GM12878 (cell line): ENCODE measurements at regions not wholly inside any gene's neighbourhood (a gene's known extent, or its start where the extent isn't known, plus 50 kb on each side); places are given as distances from the start of the nearest gene placed in this dataset.

Experiments
- ATAC-seq: fragments of 200-7000 bp; cut with Tn5 transposase; 3 replicates; pipeline ENCODE4 v1.9.1; 2020; ENCODE audit warnings: mild to moderate bottlenecking, moderate library complexity
- BruUV-seq: library from RNA; stranded (reverse); fragments of 400-500 nt; replicated peaks from 2 replicates; lab custom pipeline; 2021; lab: Mats Ljungman, UMichigan
- CTCF ChIA-PET: fragments of 300-600 bp; sonication (Branson Sonifier 250); formaldehyde crosslinking; extraction: SDS; loops from one replicate; lab custom pipeline; 2021; ENCODE audit warnings: inconsistent platforms; lab: Yijun Ruan, JAX
- POLR2A ChIA-PET: fragments of 350-600 bp; formaldehyde crosslinking; extraction: SDS; loops from one replicate; lab custom pipeline; 2021; ENCODE audit warnings: inconsistent platforms; lab: Charles Lee
- RAD21 ChIA-PET: fragments of 300-600 bp; sonication (Branson Sonifier 250); formaldehyde crosslinking; loops from one replicate; lab custom pipeline; 2023; ENCODE audit warnings: antibody characterized with exemption; ENCODE audit not compliant: unreplicated experiment; lab: Charles Lee
- SMC1A ChIA-PET: fragments of 300-600 bp; sonication (Branson Sonifier 250); formaldehyde crosslinking; loops from one replicate; lab custom pipeline; 2023; ENCODE audit not compliant: unreplicated experiment, uncharacterized antibody; lab: Charles Lee
- DNase-seq: peaks from one replicate; pipeline ENCODE4 v3.0.0-alpha.2; 2011; ENCODE audit warnings: low read depth, low spot score
- FAIRE-seq: peaks from 3 replicates; lab custom pipeline; 2011; peaks lifted over from hg19 to GRCh38; lab: Jason Lieb, UNC
- H2AFZ ChIP-seq: 2 replicates; pipeline ENCODE4 v1.6.0; 2011; ENCODE audit warnings: low read depth, low read length, control low read depth; ENCODE audit not compliant: control insufficient read depth
- H3K27ac ChIP-seq: 2 replicates; pipeline ENCODE4 v1.5.1; 2011; ENCODE audit warnings: control low read depth; ENCODE audit not compliant: control insufficient read depth, insufficient read depth
- H3K27me3 ChIP-seq, 2 experiments: replicated peaks in 1 of 2; 2 replicates each; pipeline versions ENCODE4 v1.6.0 to v1.6.1; 2011; ENCODE audit warnings: low read length in 1 of 2; ENCODE audit not compliant: control insufficient read depth in 2 of 2, insufficient read depth in 2 of 2
- H3K36me3 ChIP-seq, 2 experiments: 2 replicates each; pipeline ENCODE4 v1.5.1; 2011; ENCODE audit warnings: low read length in 1 of 2; ENCODE audit not compliant: control insufficient read depth in 2 of 2, insufficient read depth in 2 of 2
- H3K4me1 ChIP-seq: 2 replicates; pipeline ENCODE4 v1.6.1; 2011; ENCODE audit warnings: mild to moderate bottlenecking, low read length, moderate library complexity, mixed read lengths; ENCODE audit not compliant: control insufficient read depth, insufficient read depth
- H3K4me2 ChIP-seq: 2 replicates; pipeline ENCODE4 v1.6.0; 2011; ENCODE audit warnings: control low read depth; ENCODE audit not compliant: control insufficient read depth, insufficient read depth
- H3K4me3 ChIP-seq: fragments of 200-600 bp; sonication (generic); 2 replicates; pipeline ENCODE4 v1.5.1; 2016
- H3K79me2 ChIP-seq: 2 replicates; pipeline ENCODE4 v1.6.0; 2011; ENCODE audit warnings: low read length; ENCODE audit not compliant: control insufficient read depth, insufficient read depth
- H3K9ac ChIP-seq: 2 replicates; pipeline ENCODE4 v1.8.0; 2011; ENCODE audit warnings: low read length, control low read depth, mixed read lengths; ENCODE audit not compliant: control insufficient read depth, insufficient read depth
- H3K9me3 ChIP-seq: replicated peaks from 3 replicates; pipeline ENCODE4 v1.5.1; 2011; ENCODE audit warnings: mild to moderate bottlenecking, low read length; ENCODE audit not compliant: control insufficient read depth, insufficient read depth
- H4K20me1 ChIP-seq: 2 replicates; pipeline ENCODE4 v1.6.0; 2011; ENCODE audit not compliant: control insufficient read depth, insufficient read depth
- ASH2L ChIP-seq: fragments of 300-600, 200-600 bp; sonication (generic); IDR thresholded peaks from 2 replicates; pipeline ENCODE4 v1.6.1; 2017; ENCODE audit warnings: low read depth, mild to moderate bottlenecking, borderline replicate concordance
- ATF7 ChIP-seq: fragments of 450-650 bp; IDR thresholded peaks from 2 replicates; pipeline ENCODE4 v1.6.1; 2016; ENCODE audit warnings: low read depth, mild to moderate bottlenecking
- BHLHE40 ChIP-seq, 2 experiments: fragments of 450-650 bp in 1 of 2; IDR thresholded peaks; 2 replicates each; pipeline ENCODE4 v1.6.1; 2011 to 2017; ENCODE audit warnings: low read depth in 2 of 2, borderline replicate concordance in 1 of 2, improper control_type of control experiment in 1 of 2, low read length in 1 of 2, mild to moderate bottlenecking in 1 of 2
- BRCA1 ChIP-seq: IDR thresholded peaks from 2 replicates; pipeline ENCODE4 v1.6.1; 2011; ENCODE audit warnings: low read depth, low read length, improper control_type of control experiment
- CHD4 ChIP-seq: fragments of 200-600 bp; sonication (generic); IDR thresholded peaks from 2 replicates; pipeline ENCODE4 v1.6.1; 2016; ENCODE audit warnings: mild to moderate bottlenecking
- GATAD2B ChIP-seq: fragments of 450-650 bp; conservative IDR thresholded peaks from 2 replicates; pipeline ENCODE4 v1.6.1; 2017; ENCODE audit warnings: low read depth, mild to moderate bottlenecking, moderate library complexity
- IKZF1 ChIP-seq: fragments of 450-650 bp; conservative IDR thresholded peaks from 2 replicates; pipeline ENCODE4 v1.6.1; 2017; ENCODE audit warnings: antibody characterized with exemption, mild to moderate bottlenecking
- KDM1A ChIP-seq: fragments of 200-600 bp; sonication (generic); IDR thresholded peaks from 2 replicates; pipeline ENCODE4 v1.6.1; 2016; ENCODE audit warnings: borderline replicate concordance
- MTA2 ChIP-seq: fragments of 450-650 bp; IDR thresholded peaks from 2 replicates; pipeline ENCODE4 v1.6.1; 2016; ENCODE audit warnings: low read depth, mild to moderate bottlenecking, moderate library complexity
- MXI1 ChIP-seq: fragments of 150-350 bp; IDR thresholded peaks from 2 replicates; pipeline ENCODE4 v1.6.1; 2011; ENCODE audit warnings: low read depth, mild to moderate bottlenecking, inconsistent platforms, low read length, improper control_type of control experiment
- NFIC ChIP-seq: IDR thresholded peaks from 2 replicates; pipeline ENCODE4 v1.6.1; 2012; ENCODE audit warnings: low read depth, mild to moderate bottlenecking, inconsistent platforms, low read length, moderate library complexity
- NFYA ChIP-seq: IDR thresholded peaks from 2 replicates; pipeline ENCODE4 v1.6.1; 2011; ENCODE audit warnings: low read depth, mild to moderate bottlenecking, low read length, improper control_type of control experiment, borderline replicate concordance
- NR2F1 ChIP-seq: fragments of 450-650 bp; conservative IDR thresholded peaks from 2 replicates; pipeline ENCODE4 v1.6.1; 2017; ENCODE audit warnings: mild to moderate bottlenecking
- POLR2AphosphoS2 ChIP-seq: IDR thresholded peaks from 2 replicates; pipeline ENCODE4 v1.6.1; 2011; ENCODE audit warnings: low read depth, mild to moderate bottlenecking, low read length, improper control_type of control experiment, moderate library complexity
- POU2F2 ChIP-seq: IDR thresholded peaks from 3 replicates; pipeline ENCODE4 v1.6.1; 2011; ENCODE audit warnings: low read depth, mild to moderate bottlenecking, low read length, borderline replicate concordance
- RCOR1 ChIP-seq: conservative IDR thresholded peaks from 2 replicates; pipeline ENCODE4 v1.6.1; 2012; ENCODE audit warnings: low read depth, low read length, improper control_type of control experiment
- SP1 ChIP-seq: IDR thresholded peaks from one replicate; pipeline ENCODE4 v1.6.1; 2011; ENCODE audit warnings: low read depth, low read length
- WGBS: methylation state at CpG from one replicate; pipeline ENCODE4 v1.1.6; 2016; ENCODE audit warnings: low lambda C conversion rate; ENCODE audit not compliant: insufficient replicate concordance, insufficient coverage; ENCODE audit errors: missing lambda C conversion rate; 5-methylcytosine and 5-hydroxymethylcytosine counted together
- in situ Hi-C: fragments of 300-500 bp; cut with MboI; formaldehyde crosslinking; loops from 9 replicates; pipeline ENCODE4 v1.14.3; 2018; ENCODE audit warnings: mixed read lengths
- intact Hi-C: fragments of 100-400 bp; cut with micrococcal nuclease; formaldehyde crosslinking; loops from one replicate; pipeline ENCODE4 v1.14.2; 2022; ENCODE audit not compliant: unreplicated experiment
- TF ChIP-seq, protein P1 (sequence below): IDR thresholded peaks from 2 replicates; pipeline ENCODE4 v1.6.1; 2012; ENCODE audit warnings: low read depth, low read length, improper control_type of control experiment
- TF ChIP-seq, protein P2 (sequence below): IDR thresholded peaks from 2 replicates; pipeline ENCODE4 v1.6.1; 2011; ENCODE audit warnings: low read depth, low read length, improper control_type of control experiment, borderline replicate concordance
- TF ChIP-seq, protein P3 (sequence below): fragments of 450-650 bp; IDR thresholded peaks from 2 replicates; pipeline ENCODE4 v1.6.1; 2016; ENCODE audit warnings: mild to moderate bottlenecking, moderate library complexity, borderline replicate concordance

DNA sequence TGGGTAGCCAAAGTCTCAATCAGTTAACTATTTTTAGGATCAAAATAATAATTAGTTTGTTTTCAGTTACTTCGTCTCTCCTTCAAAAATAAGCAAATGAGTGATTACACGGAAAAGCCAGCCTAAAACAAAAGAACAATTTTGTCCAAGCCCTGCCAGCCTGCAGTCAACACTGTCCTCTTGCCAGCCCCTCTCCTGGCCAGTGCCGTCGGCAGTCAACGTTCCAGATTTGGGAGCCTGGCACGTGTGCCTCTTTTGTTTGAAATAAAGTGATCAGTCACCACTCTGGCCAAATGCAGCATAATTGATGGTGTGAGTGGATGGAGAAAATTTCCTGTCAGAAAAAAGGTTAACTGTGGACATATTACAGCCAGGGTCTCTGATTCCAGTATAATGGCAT lies 260.6 kb upstream of the SKOR2 start (continued):
- no peak for TF ChIP-seq GATAD2B
- TF ChIP-seq MXI1 = no peak
- no peak for TF ChIP-seq ATF7
- TF ChIP-seq, protein P1, sequence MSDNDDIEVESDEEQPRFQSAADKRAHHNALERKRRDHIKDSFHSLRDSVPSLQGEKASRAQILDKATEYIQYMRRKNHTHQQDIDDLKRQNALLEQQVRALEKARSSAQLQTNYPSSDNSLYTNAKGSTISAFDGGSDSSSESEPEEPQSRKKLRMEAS = no peak

DNA sequence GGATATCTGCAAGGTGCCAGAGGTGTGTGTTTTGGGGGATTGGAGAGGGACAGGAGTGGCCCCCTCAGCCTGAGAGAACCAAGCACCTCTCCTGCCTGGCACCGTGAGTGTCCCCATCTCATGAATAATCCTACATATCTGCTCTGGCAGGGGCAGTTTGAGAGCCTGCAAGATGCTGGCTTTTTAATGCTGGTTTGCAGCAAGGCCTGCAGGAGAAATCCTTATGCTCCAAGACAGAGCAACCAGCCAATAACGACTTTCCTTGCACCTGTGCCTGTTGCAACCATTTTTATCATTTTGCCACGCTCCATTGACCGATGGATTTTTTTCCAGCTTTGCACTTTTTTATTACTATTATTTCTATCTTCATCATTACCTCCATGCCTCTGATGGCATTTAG lies 259.4 kb upstream of the SKOR2 start:
- H3K4me2 ChIP-seq = no peak overlapping the region
- TF ChIP-seq POLR2AphosphoS2 (no peak), MTA2 (no peak), SP1 (no peak), ASH2L (no peak), POU2F2 (no peak), BHLHE40 (IDR thresholded peaks at IDR 0.05; ENCODE audit: borderline replicate concordance in 1 of 2, low read depth in 2 of 2, low read length in 1 of 2) (no peak), BRCA1 (no peak), KDM1A (no peak), IKZF1 (no peak), NR2F1 (no peak), NFIC (no peak), CHD4 (no peak), NFYA (no peak), RCOR1 (no peak)
- TF ChIP-seq, protein P2, sequence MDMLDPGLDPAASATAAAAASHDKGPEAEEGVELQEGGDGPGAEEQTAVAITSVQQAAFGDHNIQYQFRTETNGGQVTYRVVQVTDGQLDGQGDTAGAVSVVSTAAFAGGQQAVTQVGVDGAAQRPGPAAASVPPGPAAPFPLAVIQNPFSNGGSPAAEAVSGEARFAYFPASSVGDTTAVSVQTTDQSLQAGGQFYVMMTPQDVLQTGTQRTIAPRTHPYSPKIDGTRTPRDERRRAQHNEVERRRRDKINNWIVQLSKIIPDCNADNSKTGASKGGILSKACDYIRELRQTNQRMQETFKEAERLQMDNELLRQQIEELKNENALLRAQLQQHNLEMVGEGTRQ = no peak
- TF ChIP-seq, protein P3, sequence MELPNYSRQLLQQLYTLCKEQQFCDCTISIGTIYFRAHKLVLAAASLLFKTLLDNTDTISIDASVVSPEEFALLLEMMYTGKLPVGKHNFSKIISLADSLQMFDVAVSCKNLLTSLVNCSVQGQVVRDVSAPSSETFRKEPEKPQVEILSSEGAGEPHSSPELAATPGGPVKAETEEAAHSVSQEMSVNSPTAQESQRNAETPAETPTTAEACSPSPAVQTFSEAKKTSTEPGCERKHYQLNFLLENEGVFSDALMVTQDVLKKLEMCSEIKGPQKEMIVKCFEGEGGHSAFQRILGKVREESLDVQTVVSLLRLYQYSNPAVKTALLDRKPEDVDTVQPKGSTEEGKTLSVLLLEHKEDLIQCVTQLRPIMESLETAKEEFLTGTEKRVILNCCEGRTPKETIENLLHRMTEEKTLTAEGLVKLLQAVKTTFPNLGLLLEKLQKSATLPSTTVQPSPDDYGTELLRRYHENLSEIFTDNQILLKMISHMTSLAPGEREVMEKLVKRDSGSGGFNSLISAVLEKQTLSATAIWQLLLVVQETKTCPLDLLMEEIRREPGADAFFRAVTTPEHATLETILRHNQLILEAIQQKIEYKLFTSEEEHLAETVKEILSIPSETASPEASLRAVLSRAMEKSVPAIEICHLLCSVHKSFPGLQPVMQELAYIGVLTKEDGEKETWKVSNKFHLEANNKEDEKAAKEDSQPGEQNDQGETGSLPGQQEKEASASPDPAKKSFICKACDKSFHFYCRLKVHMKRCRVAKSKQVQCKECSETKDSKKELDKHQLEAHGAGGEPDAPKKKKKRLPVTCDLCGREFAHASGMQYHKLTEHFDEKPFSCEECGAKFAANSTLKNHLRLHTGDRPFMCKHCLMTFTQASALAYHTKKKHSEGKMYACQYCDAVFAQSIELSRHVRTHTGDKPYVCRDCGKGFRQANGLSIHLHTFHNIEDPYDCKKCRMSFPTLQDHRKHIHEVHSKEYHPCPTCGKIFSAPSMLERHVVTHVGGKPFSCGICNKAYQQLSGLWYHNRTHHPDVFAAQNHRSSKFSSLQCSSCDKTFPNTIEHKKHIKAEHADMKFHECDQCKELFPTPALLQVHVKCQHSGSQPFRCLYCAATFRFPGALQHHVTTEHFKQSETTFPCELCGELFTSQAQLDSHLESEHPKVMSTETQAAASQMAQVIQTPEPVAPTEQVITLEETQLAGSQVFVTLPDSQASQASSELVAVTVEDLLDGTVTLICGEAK = no peak
- intact Hi-C loops = no loop called here
- H3K4me3 ChIP-seq = no peak overlapping the region
- ChIA-PET CTCF (no interaction called here), SMC1A (no interaction called here), RAD21 (no interaction called here), POLR2A (no interaction called here)
- no peak for FAIRE-seq
- 58% methylated on average over 4 of the region's 4 CpGs for WGBS
- ATAC-seq = no peak
- no peak overlapping the region for H3K27ac ChIP-seq
- no peaks in the 10 kb centered on the region for H3K9me3 ChIP-seq
- H3K79me2 ChIP-seq = no peaks in the 10 kb centered on the region
- no peaks in the 10 kb centered on the region for H3K36me3 ChIP-seq
- no peaks in the 10 kb centered on the region for H3K27me3 ChIP-seq
- no peaks in the 10 kb centered on the region for H3K4me1 ChIP-seq
- no peaks in the 10 kb centered on the region for H4K20me1 ChIP-seq
- no peak overlapping the region for H3K9ac ChIP-seq
- no peak for DNase-seq
- no TSS peak for BruUV-seq
- in situ Hi-C loops = no loop called here
- H2AFZ ChIP-seq = no peak overlapping the region
